Iris pigment epithelial cell (primary cell): ENCODE measurements at regions not wholly inside any gene's neighbourhood (a gene's known extent, or its start where the extent isn't known, plus 50 kb on each side); places are given as distances from the start of the nearest gene placed in this dataset.

Experiments
- DNase-seq: peaks from one replicate; pipeline ENCODE4 v3.0.0-alpha.2; 2011; ENCODE audit warnings: low read depth

DNA sequence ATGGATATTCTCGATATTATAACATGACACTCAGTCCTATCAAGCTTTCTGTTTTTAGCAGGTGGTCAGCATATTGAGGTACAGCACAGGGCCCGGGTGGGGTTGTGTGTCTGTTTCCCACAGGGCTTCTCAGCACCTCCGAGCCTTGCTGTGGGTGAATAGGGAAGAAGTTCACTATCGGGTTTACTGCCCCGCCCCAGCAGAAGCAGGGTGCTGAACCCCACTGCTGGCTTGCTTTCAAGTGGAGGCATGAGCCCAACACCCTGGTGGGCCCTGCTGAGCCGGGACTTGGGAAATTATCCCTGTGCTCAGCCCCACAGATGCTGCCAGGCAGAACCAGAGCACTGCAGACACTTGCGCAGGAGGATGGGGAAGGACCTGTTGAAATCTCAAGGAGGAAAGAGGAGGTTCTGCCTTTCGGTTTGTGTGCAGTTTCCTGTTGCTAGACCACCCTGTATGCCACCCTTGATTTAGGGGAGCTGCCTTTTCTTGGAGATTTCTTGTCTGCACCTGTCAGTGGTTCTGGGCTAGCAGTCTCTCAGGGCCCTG lies 270.3 kb upstream of the SALL3 start:
- DNase-seq = no peak

DNA sequence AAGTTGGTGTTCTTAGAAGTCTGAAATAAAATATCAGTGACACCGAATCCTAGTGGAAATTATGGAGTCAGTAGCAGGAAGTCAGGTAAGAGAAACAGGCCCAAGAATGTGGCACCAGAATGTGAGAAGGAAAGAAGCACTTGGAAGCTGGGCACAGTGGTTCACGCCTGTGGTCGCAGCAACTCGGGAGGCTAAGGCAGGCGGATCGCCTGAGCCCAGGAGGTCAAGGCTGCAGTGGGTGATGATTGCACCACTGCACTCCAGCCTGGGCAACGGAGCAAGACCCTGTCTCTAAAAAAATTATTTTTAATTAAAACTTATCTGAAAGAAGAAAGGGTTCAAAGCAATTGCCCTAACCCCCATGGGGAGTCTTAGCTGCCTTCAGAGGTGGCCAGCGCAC lies 268.3 kb upstream of the SALL3 start:
- no peak for DNase-seq

DNA sequence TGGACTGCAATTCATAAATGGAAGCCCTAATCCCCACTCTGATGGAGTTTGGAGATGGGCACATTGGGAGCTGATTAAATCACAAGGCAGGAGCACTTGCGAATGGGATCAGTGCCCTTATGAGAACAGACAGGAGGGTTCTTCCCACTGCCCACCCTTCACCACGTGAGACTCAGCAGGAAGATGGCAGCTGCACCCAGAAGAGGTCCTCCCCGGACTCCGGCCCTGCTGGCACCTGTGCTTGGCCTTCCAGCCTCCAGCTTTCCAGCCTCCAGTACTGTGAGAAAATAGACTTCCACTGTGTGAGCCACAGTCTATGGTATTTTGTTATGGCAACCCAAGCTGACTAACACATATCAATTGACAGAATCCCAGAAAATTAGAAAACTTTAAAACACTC lies 267.6 kb upstream of the SALL3 start:
- no peak for DNase-seq

DNA sequence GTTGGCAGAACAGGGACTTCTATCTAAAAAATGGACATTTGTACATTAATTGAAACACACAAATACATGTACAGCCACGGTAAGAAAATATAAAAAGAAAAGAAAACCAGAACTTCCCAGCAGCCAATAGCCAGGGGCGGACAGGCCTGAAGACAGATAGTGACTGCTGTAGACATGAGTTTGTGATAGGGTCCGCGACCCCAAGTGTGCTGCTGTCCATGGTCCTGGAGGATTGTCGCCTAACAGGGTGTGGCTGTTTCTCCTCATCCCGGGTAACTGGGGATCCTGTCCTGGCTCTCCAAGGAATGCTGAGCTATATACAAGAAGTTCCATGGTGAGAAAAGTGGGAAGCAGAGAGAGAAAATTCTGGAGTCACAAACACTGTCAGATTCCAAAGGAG lies 266.5 kb upstream of the SALL3 start:
- no peak for DNase-seq

DNA sequence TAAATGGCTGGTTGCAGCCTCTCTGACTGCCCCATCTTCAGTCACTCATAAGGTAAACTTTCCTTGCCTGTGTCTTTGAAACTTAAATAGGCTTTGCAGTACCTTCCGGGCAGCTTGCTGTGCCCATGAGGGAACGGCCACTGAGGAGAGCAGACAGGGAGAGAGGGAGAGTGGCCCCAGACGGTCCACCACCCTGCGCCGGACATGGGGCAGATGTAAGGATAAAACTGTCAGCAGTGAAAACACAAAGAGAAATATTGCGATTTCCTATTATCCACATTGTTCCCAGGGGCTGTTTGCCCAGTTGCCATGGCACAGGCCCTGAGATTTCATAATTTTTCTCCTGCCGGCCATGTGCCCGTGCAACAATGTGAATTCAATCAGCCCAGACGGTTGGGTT lies 265.9 kb upstream of the SALL3 start:
- DNase-seq = no peak

DNA sequence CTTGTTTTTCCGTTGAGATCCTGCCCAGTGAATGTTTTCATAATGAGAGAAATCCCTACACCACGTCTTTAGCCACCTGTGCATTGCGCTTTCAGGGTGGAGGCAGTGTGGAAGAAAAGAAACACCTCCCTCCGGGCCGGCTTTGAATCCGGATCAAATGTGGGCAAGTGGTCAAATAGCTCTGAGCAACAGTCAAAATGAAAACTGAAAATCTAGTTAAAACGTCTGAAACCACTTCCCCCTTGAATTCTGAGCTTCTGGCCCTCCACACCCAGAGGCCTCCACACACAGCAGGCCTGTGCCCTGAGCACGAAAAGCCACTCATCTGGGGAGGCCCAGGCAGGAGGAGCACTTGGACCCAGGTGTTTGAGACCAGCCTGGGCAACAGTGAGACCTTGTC lies 263.6 kb upstream of the SALL3 start:
- no peak for DNase-seq

DNA sequence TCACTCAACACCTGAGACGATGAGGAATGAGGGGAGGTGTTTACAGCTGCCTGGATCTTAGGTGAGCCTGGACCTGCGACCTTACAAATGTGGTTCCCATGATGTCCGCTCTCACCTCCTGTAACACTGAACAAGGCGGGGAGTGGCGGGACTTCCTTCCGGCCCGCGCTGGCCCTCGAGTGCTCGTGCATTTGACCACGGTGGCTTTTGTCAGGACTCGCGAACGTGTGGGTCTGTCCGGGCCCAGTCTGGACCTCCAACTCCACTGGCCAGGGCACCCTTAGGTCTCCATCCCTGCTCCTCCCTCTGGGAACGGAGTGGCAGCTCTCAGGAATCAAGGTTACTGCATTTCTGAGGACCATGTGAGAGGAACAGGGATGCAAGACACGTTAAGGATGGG lies 263.0 kb upstream of the SALL3 start:
- no peak for DNase-seq

DNA sequence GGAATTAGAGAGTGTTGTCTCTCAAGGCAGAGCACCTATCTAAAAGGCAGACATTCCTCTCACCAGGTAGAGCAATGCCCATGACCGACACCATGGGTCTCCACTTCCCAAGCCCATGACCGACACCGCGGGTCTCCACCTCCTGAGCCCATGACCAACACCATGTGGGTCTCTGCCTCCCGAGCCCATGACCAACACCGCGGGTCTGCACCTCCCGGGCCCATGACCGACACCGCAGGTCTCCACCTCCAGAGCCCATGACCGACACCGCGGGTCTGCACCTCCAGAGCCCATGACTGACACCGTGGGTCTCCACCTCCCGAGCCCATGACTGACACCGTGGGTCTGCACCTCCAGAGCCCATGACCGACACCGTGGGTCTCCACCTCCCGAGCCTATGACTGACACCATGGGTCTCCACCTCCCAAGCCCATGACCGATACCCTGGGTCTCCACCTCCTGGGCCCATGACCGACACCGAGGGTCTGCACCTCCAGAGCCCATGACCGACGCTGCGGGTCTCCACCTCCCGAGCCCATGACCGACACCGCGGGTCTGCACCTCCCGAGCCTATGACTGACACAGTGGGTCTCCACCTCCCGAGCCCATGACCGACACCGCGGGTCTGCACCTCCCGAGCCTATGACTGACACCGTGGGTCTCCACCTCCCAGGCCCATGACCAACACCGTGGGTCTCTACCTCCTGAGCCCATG lies 262.4 kb upstream of the SALL3 start:
- DNase-seq = no peak

DNA sequence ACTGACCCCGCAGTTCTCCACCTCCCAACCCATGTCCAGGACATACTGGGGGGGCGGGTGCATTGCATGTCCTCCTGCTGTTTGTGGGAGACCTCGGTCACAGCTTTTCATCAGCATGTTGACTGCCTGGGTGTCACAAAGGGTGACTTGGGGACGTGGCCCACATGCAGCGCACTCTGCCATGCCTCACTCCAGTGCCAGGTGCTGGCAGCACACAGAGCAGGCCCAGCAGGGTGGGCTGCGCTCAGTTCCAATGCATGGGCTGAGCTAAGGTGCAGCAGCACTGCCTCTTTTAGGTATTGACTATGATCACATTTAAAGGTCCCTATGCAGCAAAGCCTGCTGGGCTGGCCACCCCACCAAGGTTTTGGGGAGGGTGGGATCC lies 261.9 kb upstream of the SALL3 start:
- no peak for DNase-seq

DNA sequence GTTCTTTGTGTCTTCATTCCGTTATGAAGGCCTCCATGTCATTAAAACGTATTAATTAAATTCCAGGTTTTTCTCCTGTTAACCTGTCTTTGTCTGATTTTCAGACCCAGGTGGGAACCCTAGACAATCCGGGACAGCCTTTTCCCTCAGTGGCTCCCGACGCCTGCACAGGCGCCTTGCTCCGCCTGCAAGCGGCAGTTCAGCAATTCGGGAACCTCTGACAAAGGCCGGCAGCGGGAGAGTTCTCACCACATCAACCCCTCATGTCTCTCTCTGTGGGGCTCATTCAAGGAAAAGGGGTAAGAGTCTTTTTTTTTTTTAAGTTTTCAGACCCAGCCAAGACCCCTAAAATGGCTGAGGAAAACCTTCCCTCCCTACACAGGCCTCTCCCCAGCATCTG lies 259.8 kb upstream of the SALL3 start:
- DNase-seq = no peak

DNA sequence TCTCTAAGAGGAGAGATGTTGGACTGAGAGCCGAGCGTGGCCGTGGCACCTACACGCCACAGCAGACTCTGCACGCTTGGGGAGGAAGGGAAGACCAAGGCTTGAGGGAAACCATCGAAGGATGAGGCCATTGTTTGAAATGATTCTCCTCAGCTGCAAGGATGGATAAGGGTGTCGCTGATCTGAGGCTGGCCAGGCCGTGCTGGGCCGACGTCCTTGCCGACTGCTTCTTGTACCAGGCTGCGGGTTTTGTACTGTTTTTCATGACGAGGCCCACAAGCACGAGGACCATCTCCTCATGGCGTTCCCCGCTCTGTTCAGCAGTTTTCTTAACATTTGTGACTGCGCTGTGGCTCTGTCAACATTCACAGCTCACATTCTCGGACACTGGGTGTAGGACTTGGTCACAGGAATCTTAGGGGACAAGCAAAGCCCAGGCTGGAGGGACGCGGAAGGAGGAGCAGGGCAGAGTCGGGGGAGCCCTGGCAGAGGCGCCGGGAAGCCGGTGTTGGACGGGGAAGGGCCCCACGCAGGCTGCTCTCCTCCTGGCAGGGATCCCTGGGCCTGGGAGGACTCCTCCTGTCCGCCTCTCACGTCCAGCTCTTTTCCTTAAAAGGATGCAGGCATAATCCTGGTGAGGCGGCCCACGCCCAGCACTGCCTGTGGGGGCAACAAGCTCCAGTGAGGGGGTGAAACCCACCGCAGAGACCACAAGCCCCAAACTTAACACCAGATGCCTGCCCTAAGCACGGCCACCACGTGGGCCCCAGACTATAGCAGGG lies 259.0 kb upstream of the SALL3 start:
- no peak for DNase-seq

DNA sequence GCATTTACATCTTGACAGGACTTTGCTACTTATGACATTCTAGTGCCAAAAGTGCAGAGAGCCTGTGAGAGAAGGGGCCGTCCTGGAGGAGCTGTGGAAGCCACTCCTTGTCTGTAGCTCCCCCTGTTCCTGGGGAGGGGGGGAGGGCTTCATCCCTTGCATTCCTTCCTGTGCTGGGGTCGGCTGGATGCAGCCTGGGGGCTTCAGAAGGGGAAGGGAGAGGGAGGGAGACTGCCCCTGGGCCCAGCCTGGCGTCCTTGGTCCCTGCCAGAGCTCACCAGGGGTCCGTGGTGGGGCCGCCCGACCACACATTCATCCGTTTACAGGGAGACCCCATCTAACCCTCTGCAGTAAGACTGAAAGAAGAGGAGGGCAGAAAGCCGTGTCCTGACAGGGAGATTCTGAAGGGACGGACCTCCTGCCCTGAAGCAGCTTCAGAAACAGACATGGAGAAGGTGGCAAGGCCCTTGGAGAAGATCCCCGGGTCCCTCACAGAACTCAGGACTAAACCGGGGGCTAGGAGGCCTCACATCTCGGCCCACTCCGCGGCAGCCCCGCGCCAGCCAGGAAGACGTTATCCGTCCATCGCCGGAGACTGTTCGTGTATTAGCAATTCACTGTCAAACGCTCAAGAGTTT lies 258.3 kb upstream of the SALL3 start:
- no peak for DNase-seq

DNA sequence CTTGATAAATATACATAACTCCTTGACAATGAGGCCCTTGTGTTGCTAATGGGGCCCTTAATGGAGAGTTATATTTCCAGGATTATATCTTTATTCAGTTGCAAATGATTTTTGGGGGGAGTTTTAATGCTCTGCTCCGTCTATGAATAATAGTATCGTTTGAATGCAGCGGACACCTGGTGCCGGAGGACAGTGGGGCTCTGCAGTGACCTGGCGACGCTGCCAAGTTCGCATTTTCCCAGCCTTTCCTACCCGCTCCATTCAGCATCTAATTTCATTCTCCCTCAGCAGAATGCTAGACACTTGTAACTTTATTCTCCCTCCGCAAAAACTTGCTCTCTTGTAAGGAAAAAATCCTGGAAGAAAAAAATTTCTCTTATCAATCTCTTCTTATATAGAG lies 257.6 kb upstream of the SALL3 start:
- no peak for DNase-seq

DNA sequence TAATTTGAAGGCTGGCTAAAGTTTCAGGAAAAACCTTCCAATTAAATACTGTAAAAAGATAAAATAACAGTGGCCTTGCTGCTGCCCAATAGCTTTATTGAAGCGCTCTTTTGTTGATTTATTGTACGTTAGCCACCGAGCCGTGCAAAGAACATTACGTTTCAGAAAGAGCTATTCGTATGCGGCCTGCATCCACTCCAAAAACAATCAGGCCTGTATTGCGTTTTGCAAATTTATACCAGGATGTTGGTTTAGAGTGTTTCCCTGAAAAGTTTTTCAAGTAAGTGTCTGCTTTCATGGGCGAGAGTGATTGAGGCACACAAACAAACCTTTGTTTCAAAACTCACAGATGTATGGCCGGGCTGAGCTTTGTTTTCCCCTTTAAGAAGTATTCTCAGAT lies 257.2 kb upstream of the SALL3 start:
- DNase-seq = no peak

DNA sequence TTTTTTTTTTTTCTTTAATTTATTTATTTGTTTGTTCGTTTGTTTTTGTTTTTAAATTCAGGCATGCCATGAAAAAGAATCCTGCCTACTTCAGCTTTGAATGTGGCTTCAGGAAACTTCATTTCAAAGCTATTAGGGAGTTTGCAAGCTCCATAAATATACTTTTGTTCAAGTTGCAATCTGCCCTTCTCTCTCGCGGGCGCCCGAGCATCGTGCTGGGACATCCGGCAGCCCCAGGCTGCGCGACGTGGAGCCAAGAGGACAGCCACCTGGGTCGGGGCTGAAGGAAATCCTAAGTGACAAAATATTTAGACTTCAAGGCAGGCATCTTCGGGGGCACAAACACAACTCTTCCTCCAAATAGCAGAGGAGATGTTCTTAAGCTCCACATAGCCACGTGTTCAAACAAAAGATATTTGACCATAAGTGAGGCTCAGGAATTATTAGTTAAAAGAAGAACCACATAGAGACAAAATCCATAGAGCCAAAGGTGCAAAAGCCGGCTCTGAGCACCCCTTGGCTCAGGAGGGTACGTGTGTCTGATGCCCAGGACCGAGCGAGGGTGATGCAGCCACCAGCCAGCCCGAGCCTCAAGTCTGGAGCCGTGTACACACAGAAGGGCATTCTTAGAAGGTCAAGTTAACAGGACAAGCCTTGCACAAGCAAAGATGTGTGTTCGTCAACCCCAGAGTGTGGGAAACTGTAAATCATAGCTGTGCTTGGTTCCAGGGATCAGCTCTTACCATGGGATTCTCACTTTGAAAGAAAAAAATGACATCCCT lies 256.5 kb upstream of the SALL3 start:
- DNase-seq = no peak

DNA sequence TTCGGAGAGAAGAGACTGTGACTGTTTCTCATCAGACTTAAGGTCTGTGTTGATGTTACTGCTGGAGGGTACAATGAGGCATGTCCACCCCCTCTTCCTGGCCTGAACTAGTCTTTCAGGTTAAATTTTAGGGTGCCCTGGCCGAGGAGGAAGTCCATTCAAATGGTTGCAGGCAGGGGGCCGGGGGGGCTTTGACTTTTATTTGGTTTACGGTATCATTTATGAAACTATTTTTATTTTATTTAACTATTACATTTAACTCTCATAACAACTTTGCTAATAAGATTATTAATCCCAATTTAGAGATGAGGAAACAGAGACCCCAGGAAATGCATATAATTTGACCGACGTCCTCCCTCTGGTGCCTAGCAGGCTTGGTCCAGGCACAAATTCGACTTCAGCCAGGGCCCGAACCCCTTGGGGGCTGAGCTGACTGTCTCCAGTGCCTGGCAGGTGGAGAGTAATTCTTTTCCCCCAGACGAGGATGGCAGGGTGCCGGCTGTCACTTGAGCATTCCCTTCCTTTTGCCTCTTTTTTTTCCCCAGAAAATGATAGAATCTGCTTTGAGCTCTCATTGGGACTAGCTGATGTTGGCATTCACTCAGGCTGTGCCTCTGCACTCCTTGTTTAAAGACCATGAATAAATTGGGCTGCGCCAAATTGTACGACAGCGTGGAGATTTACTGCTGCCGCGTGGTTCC lies 255.3 kb upstream of the SALL3 start:
- DNase-seq = no peak

DNA sequence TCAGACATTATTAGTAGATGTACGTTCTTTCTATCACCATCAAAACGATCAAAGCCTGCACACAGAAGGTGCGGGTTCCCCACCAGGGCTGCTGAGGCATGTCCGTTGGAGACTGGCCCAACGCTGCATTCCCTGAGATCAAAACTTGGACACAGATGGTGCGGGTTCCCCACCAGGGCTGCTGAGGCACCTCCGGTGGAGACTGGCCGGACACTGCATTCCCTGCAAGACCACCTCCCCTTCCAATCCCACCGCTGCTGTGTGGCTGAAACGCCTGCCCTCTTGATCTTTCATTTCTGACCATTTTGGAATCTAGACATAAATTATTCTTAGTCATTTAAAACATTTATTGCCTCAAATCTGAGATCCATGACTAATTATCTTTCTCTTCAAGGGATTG lies 254.2 kb upstream of the SALL3 start:
- DNase-seq = no peak

DNA sequence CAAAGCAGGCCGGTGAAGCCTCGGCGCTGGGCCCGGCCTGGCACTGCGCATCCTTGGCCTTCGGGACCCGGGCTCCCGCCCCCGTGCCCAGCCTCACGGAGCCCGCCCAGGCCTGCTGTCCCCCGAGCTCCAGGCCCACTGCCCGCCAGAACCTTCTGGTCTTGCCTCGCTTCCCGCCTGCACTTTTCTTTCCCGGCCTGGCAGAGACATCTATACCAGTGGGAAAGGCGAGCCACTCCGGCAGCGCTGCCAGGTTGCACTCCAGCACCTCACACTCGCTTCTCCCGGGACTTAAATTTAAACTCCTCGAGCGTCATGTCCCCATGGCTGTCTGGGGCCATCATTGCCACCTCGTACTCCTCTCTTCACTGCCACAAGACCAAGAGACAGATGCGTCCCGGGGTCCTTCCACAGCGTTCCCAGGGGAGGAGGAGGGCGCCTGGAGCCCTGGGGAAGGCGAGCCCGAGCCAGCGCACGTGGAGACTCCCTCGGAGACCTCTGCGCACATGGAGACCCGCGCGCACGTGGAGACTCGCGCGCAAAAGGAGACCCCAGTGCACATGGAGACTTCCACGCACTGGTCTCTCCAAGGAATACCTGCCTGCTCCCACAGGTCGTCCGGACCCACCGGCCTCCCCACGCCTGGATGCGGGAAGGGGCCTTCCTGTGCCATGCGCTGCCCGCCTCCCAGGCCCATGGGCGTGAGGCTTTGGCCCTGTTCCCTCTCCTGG lies 253.1 kb upstream of the SALL3 start:
- no peak for DNase-seq

DNA sequence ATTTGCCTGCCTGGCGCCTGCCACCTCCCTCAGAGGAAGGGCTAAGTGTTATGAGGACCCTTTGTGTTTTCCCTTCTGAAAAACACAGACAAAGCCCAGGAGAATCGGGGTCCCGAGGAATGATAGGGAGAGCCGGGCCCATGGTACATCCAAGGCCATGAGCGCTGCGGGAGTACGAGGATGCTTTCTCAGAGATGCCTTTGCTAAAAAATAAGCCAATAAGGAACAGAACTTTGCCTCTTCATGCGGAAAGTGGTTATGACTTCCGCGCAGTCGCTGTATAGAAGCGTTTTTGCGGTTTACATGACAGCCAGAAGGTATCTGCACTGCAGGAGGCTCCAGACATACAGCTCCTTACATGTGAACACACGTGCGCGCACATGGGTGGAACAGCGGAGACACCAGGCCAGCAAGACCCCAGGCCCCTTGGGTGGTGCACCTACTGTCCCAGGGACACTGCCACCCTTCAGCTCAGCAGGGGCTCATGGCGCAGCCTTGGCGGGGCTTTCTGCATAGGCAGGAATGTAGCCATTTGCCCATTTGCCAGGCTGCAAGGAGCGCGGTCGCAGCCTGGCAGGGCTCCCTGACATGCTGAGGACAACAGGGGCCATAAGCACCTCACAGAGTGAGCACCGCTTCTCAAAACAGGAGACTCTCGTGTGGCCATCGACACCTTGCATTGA lies 252.4 kb upstream of the SALL3 start:
- no peak for DNase-seq
